ENCODE measurements at regions not wholly inside any gene's neighbourhood (a gene's known extent, or its start where the extent isn't known, plus 50 kb on each side); places are given as distances from the start of the nearest gene placed in this dataset.

- peaks cover 5% of the 10 kb centered on the region for H3K27me3 Mint-ChIP-seq (ENCODE audit: low read depth)
- H3K4me1 Mint-ChIP-seq (ENCODE audit: low read depth), result peaks cover 18% of the 10 kb centered on the region
- H3K36me3 Mint-ChIP-seq (ENCODE audit: low read depth), result peaks cover 2% of the 10 kb centered on the region
- H3K4me3 Mint-ChIP-seq (ENCODE audit: unreplicated experiment), result no peak overlapping the region
- no peak for TF ChIP-seq CTCF (IDR thresholded peaks at IDR 0.05)
- H3K27ac Mint-ChIP-seq (ENCODE audit: unreplicated experiment), result no peak overlapping the region
- no peak for DNase-seq (ENCODE audit: low spot score)
- no peaks in the 10 kb centered on the region for H3K9me3 Mint-ChIP-seq (ENCODE audit: low read depth)
Measured at GRCh38 chr20:33914919-33915318, 78.8 kb upstream of the RALY start.

- Mint-ChIP-seq H3K27me3 (ENCODE audit: low read depth) (peaks cover 5% of the 10 kb centered on the region), H3K4me1 (ENCODE audit: low read depth) (peaks cover 9% of the 10 kb centered on the region), H3K4me3 (ENCODE audit: unreplicated experiment) (no peak overlapping the region), H3K9me3 (ENCODE audit: low read depth) (no peaks in the 10 kb centered on the region), H3K27ac (ENCODE audit: unreplicated experiment) (no peak overlapping the region), H3K36me3 (ENCODE audit: low read depth) (peaks cover 2% of the 10 kb centered on the region)
- peak; percentile 69 for TF ChIP-seq CTCF (IDR thresholded peaks at IDR 0.05)
- DNase-seq (ENCODE audit: low spot score), result no peak
Measured at GRCh38 chr20:33915726-33916331, 77.9 kb upstream of the RALY start.

GRCh38 chr20:33916768-33917167, 76.9 kb upstream of the RALY start:
- no peak for TF ChIP-seq CTCF (IDR thresholded peaks at IDR 0.05)
- Mint-ChIP-seq H3K4me3 (ENCODE audit: unreplicated experiment) (no peak overlapping the region), H3K27me3 (ENCODE audit: low read depth) (peaks cover 5% of the 10 kb centered on the region), H3K27ac (ENCODE audit: unreplicated experiment) (no peak overlapping the region), H3K36me3 (ENCODE audit: low read depth) (peaks cover 2% of the 10 kb centered on the region), H3K9me3 (ENCODE audit: low read depth) (no peaks in the 10 kb centered on the region), H3K4me1 (ENCODE audit: low read depth) (peaks cover 5% of the 10 kb centered on the region)
- DNase-seq (ENCODE audit: low spot score), result no peak

- H3K9me3 Mint-ChIP-seq (ENCODE audit: low read depth), result no peaks in the 10 kb centered on the region
- no peak for TF ChIP-seq CTCF (IDR thresholded peaks at IDR 0.05)
- H3K36me3 Mint-ChIP-seq (ENCODE audit: low read depth), result no peaks in the 10 kb centered on the region
- H3K4me3 Mint-ChIP-seq (ENCODE audit: unreplicated experiment), result no peak overlapping the region
- no peak overlapping the region for H3K27ac Mint-ChIP-seq (ENCODE audit: unreplicated experiment)
- peaks cover 2% of the 10 kb centered on the region for H3K27me3 Mint-ChIP-seq (ENCODE audit: low read depth)
- H3K4me1 Mint-ChIP-seq (ENCODE audit: low read depth), result peaks cover 5% of the 10 kb centered on the region
- DNase-seq (ENCODE audit: low spot score), result no peak
Measured at GRCh38 chr20:33917831-33918525, 75.7 kb upstream of the RALY start.

GRCh38 chr20:33918662-33919061, 75.0 kb upstream of the RALY start:
- Mint-ChIP-seq H3K27ac (ENCODE audit: unreplicated experiment) (no peak overlapping the region), H3K9me3 (ENCODE audit: low read depth) (no peaks in the 10 kb centered on the region), H3K4me3 (ENCODE audit: unreplicated experiment) (no peak overlapping the region), H3K36me3 (ENCODE audit: low read depth) (no peaks in the 10 kb centered on the region), H3K4me1 (ENCODE audit: low read depth) (peaks cover 5% of the 10 kb centered on the region), H3K27me3 (ENCODE audit: low read depth) (peaks cover 2% of the 10 kb centered on the region)
- no peak for DNase-seq (ENCODE audit: low spot score)
- no peak for TF ChIP-seq CTCF (IDR thresholded peaks at IDR 0.05)

Measured in chondrocyte (in vitro differentiated cells).